ENCODE measurements at regions not wholly inside any gene's neighbourhood (a gene's known extent, or its start where the extent isn't known, plus 50 kb on each side); places are given as distances from the start of the nearest gene placed in this dataset.

- BruUV-seq (replicated peaks) = no TSS peak
- no peak for ATAC-seq
- POLR2A ChIA-PET = no interaction called here
Measured at GRCh38 chrX:110563282-110563681, 204.6 kb downstream of the RTL9 start.

GRCh38 chrX:110568441-110568840 is 209.8 kb downstream of the RTL9 start:
- Histone ChIP-seq H3K4me1 (ENCODE audit: control insufficient read depth, insufficient read depth, low read length) (no peaks in the 10 kb centered on the region), H3K27ac (ENCODE audit: low read length) (no peak overlapping the region), H3K36me3 (ENCODE audit: control insufficient read depth, insufficient read depth, low read length) (no peaks in the 10 kb centered on the region), H3K27me3 (ENCODE audit: control insufficient read depth, insufficient read depth, low read length) (no peaks in the 10 kb centered on the region), H3K4me3 (ENCODE audit: low read depth in 2 of 2, low read length in 2 of 2) (no peak overlapping the region), H3K9me3 (ENCODE audit: control insufficient read depth, insufficient read depth, low read depth, low read length) (no peaks in the 10 kb centered on the region)
- no TSS peak for BruUV-seq (replicated peaks)
- ChIA-PET CTCF (no interaction called here), POLR2A (no interaction called here)
- intact Hi-C loops (cut with micrococcal nuclease; ENCODE audit: unreplicated experiment) (no loop called here), in situ Hi-C loops (cut with HindIII; ENCODE audit: low pct_unique_long_range_greater_than_20kb, low sequenced_read_pairs) (no loop called here)
- DNase-seq (ENCODE audit: low read depth, low spot score) (no peak), ATAC-seq (no peak)
- no peak for TF ChIP-seq POLR2AphosphoS5 (IDR thresholded peaks at IDR 0.05; ENCODE audit: low read depth, low read length)
- no peak for TF ChIP-seq REST (IDR thresholded peaks at IDR 0.05; ENCODE audit: insufficient read depth in 1 of 2, low read depth in 2 of 2, low read length in 1 of 2)
- TF ChIP-seq CTCF (IDR thresholded peaks at IDR 0.05) = no peak
- no peak for TF ChIP-seq SIN3A (IDR thresholded peaks at IDR 0.05; ENCODE audit: borderline replicate concordance, insufficient read depth, low read depth, low read length)
- no peak for TF ChIP-seq TCF7L2 (IDR thresholded peaks at IDR 0.05; ENCODE audit: low read depth, low read length)

More at GRCh38 chrX:110563282-110563681, 204.6 kb downstream of the RTL9 start:
- Histone ChIP-seq H3K36me3 (ENCODE audit: control insufficient read depth, insufficient read depth, low read length) (no peaks in the 10 kb centered on the region), H3K4me3 (ENCODE audit: low read depth in 2 of 2, low read length in 2 of 2) (no peak overlapping the region), H3K4me1 (ENCODE audit: control insufficient read depth, insufficient read depth, low read length) (no peaks in the 10 kb centered on the region), H3K27ac (ENCODE audit: low read length) (no peak overlapping the region), H3K27me3 (ENCODE audit: control insufficient read depth, insufficient read depth, low read length) (no peaks in the 10 kb centered on the region), H3K9me3 (ENCODE audit: control insufficient read depth, insufficient read depth, low read depth, low read length) (no peaks in the 10 kb centered on the region)
- TF ChIP-seq POLR2AphosphoS5 (IDR thresholded peaks at IDR 0.05; ENCODE audit: low read depth, low read length) (no peak), CTCF (IDR thresholded peaks at IDR 0.05) (no peak), SIN3A (IDR thresholded peaks at IDR 0.05; ENCODE audit: borderline replicate concordance, insufficient read depth, low read depth, low read length) (no peak), REST (IDR thresholded peaks at IDR 0.05; ENCODE audit: insufficient read depth in 1 of 2, low read depth in 2 of 2, low read length in 1 of 2) (no peak), TCF7L2 (IDR thresholded peaks at IDR 0.05; ENCODE audit: low read depth, low read length) (no peak)
- CTCF ChIA-PET = no interaction called here
- DNase-seq (ENCODE audit: low read depth, low spot score) = no peak
- in situ Hi-C loops (cut with HindIII; ENCODE audit: low pct_unique_long_range_greater_than_20kb, low sequenced_read_pairs) = no loop called here
- intact Hi-C loops (cut with micrococcal nuclease; ENCODE audit: unreplicated experiment) = no loop called here

All from Panc1 (cell line).